Thymus (tissue), 11 donors: ENCODE measurements at regions not wholly inside any gene's neighbourhood (a gene's known extent, or its start where the extent isn't known, plus 50 kb on each side); places are given as distances from the start of the nearest gene placed in this dataset.

Source experiments
- DNase-seq, 9 donors: peaks; one replicate each; pipeline ENCODE4 v3.0.0-alpha.2; 2013; ENCODE audit warnings: low spot score in 9 of 9, low read depth in 6 of 9, missing footprints in 1 of 9
- H3K27ac ChIP-seq, 2 donors: one replicate each; pipeline ENCODE4 v1.5.1; 2013; ENCODE audit warnings: control low read depth in 1 of 2, low read depth in 1 of 2, low read length in 1 of 2, mild to moderate bottlenecking in 1 of 2, moderate library complexity in 1 of 2
- H3K27me3 ChIP-seq, 2 donors: one replicate each; pipeline ENCODE4 v1.5.1; 2013; ENCODE audit warnings: low read length in 1 of 2; ENCODE audit not compliant: control insufficient read depth in 2 of 2, insufficient read depth in 1 of 2
- H3K36me3 ChIP-seq, 2 donors: one replicate each; pipeline ENCODE4 v1.5.1; 2013; ENCODE audit warnings: low read length in 1 of 2, mild to moderate bottlenecking in 1 of 2, moderate library complexity in 1 of 2; ENCODE audit not compliant: control insufficient read depth in 2 of 2, insufficient read depth in 2 of 2
- H3K4me1 ChIP-seq, 2 donors: one replicate each; pipeline ENCODE4 v1.5.1; 2013; ENCODE audit warnings: low read length in 2 of 2; ENCODE audit not compliant: control insufficient read depth in 2 of 2, insufficient read depth in 2 of 2
- H3K4me3 ChIP-seq, 2 donors: one replicate each; pipeline ENCODE4 v1.5.1; 2013; ENCODE audit warnings: low read length in 2 of 2, control low read depth in 1 of 2, mild to moderate bottlenecking in 1 of 2
- H3K9me3 ChIP-seq, 2 donors: one replicate each; pipeline ENCODE4 v1.5.1; 2013; ENCODE audit warnings: low read length in 1 of 2, mild to moderate bottlenecking in 1 of 2; ENCODE audit not compliant: control insufficient read depth in 2 of 2, insufficient read depth in 1 of 2
- WGBS: extraction: QIAGEN DNeasy Blood & Tissue Kit; methylation state at CpG from one replicate; pipeline ENCODE4 v1.1.7; 2013; 5-methylcytosine and 5-hydroxymethylcytosine counted together
- donor health status: healthy.

- Histone ChIP-seq H3K36me3 (no peaks in the 10 kb centered on the region), H3K27ac (no peak overlapping the region), H3K27me3 (no peaks in the 10 kb centered on the region), H3K9me3 (no peaks in the 10 kb centered on the region), H3K4me3 (no peak overlapping the region), H3K4me1 (no peaks in the 10 kb centered on the region)
- no peak for DNase-seq
- WGBS: 92% methylated on average over 1 of the region's 1 CpG
Measured at GRCh38 chr4:123485601-123486000, 89.0 kb downstream of the SPRY1 start.

- 65% methylated on average over 5 of the region's 5 CpGs for WGBS
- DNase-seq: no peak
- H3K27ac ChIP-seq: no peak overlapping the region
- no peaks in the 10 kb centered on the region for H3K27me3 ChIP-seq
- H3K36me3 ChIP-seq: no peaks in the 10 kb centered on the region
- no peaks in the 10 kb centered on the region for H3K4me1 ChIP-seq
- H3K9me3 ChIP-seq: no peaks in the 10 kb centered on the region
- no peak overlapping the region for H3K4me3 ChIP-seq
Measured at GRCh38 chr4:123488916-123489315, 92.3 kb downstream of the SPRY1 start.

GRCh38 chr4:123495530-123495929 lies 98.9 kb downstream of the SPRY1 start:
- over 99% methylated on average over 2 of the region's 2 CpGs for WGBS
- H3K4me3 ChIP-seq: no peak overlapping the region

GRCh38 chr4:123496421-123496820 lies 99.8 kb downstream of the SPRY1 start:
- Histone ChIP-seq H3K9me3 (no peaks in the 10 kb centered on the region), H3K36me3 (no peaks in the 10 kb centered on the region), H3K27ac (no peak overlapping the region), H3K4me1 (no peaks in the 10 kb centered on the region), H3K27me3 (no peaks in the 10 kb centered on the region), H3K4me3 (no peak overlapping the region)
- 98% methylated on average over 4 of the region's 4 CpGs for WGBS
- no peak for DNase-seq

More at GRCh38 chr4:123495530-123495929, 98.9 kb downstream of the SPRY1 start:
- no peaks in the 10 kb centered on the region for H3K27me3 ChIP-seq
- no peaks in the 10 kb centered on the region for H3K9me3 ChIP-seq
- H3K36me3 ChIP-seq: no peaks in the 10 kb centered on the region
- H3K27ac ChIP-seq: no peak overlapping the region
- DNase-seq: no peak
- H3K4me1 ChIP-seq: no peaks in the 10 kb centered on the region

GRCh38 chr4:123497340-123497739 lies 100.7 kb downstream of the SPRY1 start:
- Histone ChIP-seq H3K27ac (no peak overlapping the region), H3K9me3 (no peaks in the 10 kb centered on the region), H3K36me3 (no peaks in the 10 kb centered on the region), H3K4me3 (no peak overlapping the region), H3K27me3 (no peaks in the 10 kb centered on the region), H3K4me1 (no peaks in the 10 kb centered on the region)
- 96% methylated on average over 6 of the region's 6 CpGs for WGBS
- DNase-seq: no peak

GRCh38 chr4:123501733-123502132 lies 105.1 kb downstream of the SPRY1 start:
- 90% methylated on average over 1 of the region's 1 CpG for WGBS
- Histone ChIP-seq H3K4me1 (peaks cover 0 to 14% of the 10 kb centered on the region in 2 donors), H3K27ac (no peak overlapping the region), H3K27me3 (no peaks in the 10 kb centered on the region), H3K36me3 (no peaks in the 10 kb centered on the region), H3K9me3 (peaks cover 1 to 4% of the 10 kb centered on the region in 2 donors), H3K4me3 (no peak overlapping the region)
- no peak for DNase-seq

- no peak overlapping the region for H3K4me3 ChIP-seq
- peaks cover 0 to 14% of the 10 kb centered on the region in 2 donors for H3K4me1 ChIP-seq
- no peaks in the 10 kb centered on the region for H3K36me3 ChIP-seq
- H3K27ac ChIP-seq: no peak overlapping the region
- 74% methylated on average over 4 of the region's 4 CpGs for WGBS
- H3K9me3 ChIP-seq: peaks cover 1 to 4% of the 10 kb centered on the region in 2 donors
- no peak for DNase-seq
- H3K27me3 ChIP-seq: no peaks in the 10 kb centered on the region
Measured at GRCh38 chr4:123503698-123504363, 107.2 kb downstream of the SPRY1 start.

GRCh38 chr4:123505095-123506010 lies 108.8 kb downstream of the SPRY1 start:
- peak in 8 of 9 donors; percentile 15 to 72 (median 44) for DNase-seq
- peaks cover 0 to 14% of the 10 kb centered on the region in 2 donors for H3K4me1 ChIP-seq
- peaks cover 1 to 4% of the 10 kb centered on the region in 2 donors for H3K9me3 ChIP-seq
- peak overlapping the region; percentile 66 to 71 for H3K27ac ChIP-seq
- WGBS: 3% methylated on average over 58 of the region's 58 CpGs
- H3K4me3 ChIP-seq: peak overlapping the region; percentile 61 to 62
- no peaks in the 10 kb centered on the region for H3K27me3 ChIP-seq
- no peaks in the 10 kb centered on the region for H3K36me3 ChIP-seq

GRCh38 chr4:123506011-123506695 lies 109.6 kb downstream of the SPRY1 start:
- no peaks in the 10 kb centered on the region for H3K36me3 ChIP-seq
- DNase-seq: no peak
- H3K4me1 ChIP-seq: peaks cover 0 to 14% of the 10 kb centered on the region in 2 donors
- WGBS: 85% methylated on average over 17 of the region's 17 CpGs
- H3K9me3 ChIP-seq: peaks cover 1 to 4% of the 10 kb centered on the region in 2 donors
- H3K27me3 ChIP-seq: no peaks in the 10 kb centered on the region
- peak overlapping the region; percentile 66 to 71 for H3K27ac ChIP-seq
- peak overlapping the region; percentile 61 to 62 for H3K4me3 ChIP-seq
